ENCODE measurements at regions not wholly inside any gene's neighbourhood (a gene's known extent, or its start where the extent isn't known, plus 50 kb on each side); places are given as distances from the start of the nearest gene placed in this dataset.
"Not testable (repeated sequence)": the region's sequence is repeated elsewhere in the genome, so short reads cannot be mapped to it uniquely, and the experiment has no call there.

- DNase-seq: no peak
Measured at GRCh38 chr11:80281194-80281593, 840.4 kb upstream of the TENM4 start.

GRCh38 chr11:80280737-80281136 lies 839.9 kb upstream of the TENM4 start:
- no peak for DNase-seq

- DNase-seq: no peak
Measured at GRCh38 chr11:80261776-80262175, 820.9 kb upstream of the TENM4 start.

- DNase-seq: not testable (repeated sequence)
Measured at GRCh38 chr11:80257319-80258015, 816.6 kb upstream of the TENM4 start.

GRCh38 chr11:80255021-80255420 lies 814.2 kb upstream of the TENM4 start:
- no peak for DNase-seq

GRCh38 chr11:80241766-80242165 lies 800.9 kb upstream of the TENM4 start:
- no peak for DNase-seq

GRCh38 chr11:80240245-80240644 lies 799.4 kb upstream of the TENM4 start:
- DNase-seq: no peak

- DNase-seq: no peak
Measured at GRCh38 chr11:80239217-80239616, 798.4 kb upstream of the TENM4 start.

- no peak for DNase-seq
Measured at GRCh38 chr11:80227915-80228314, 787.1 kb upstream of the TENM4 start.

GRCh38 chr11:80214413-80214812 lies 773.6 kb upstream of the TENM4 start:
- no peak for DNase-seq

- DNase-seq: no peak
Measured at GRCh38 chr11:80211673-80212072, 770.8 kb upstream of the TENM4 start.

- no peak for DNase-seq
Measured at GRCh38 chr11:80204021-80204420, 763.2 kb upstream of the TENM4 start.

- no peak for DNase-seq
Measured at GRCh38 chr11:80196932-80197554, 756.2 kb upstream of the TENM4 start.

- no peak for DNase-seq
Measured at GRCh38 chr11:80196041-80196440, 755.2 kb upstream of the TENM4 start.

GRCh38 chr11:80194625-80195024 lies 753.8 kb upstream of the TENM4 start:
- no peak for DNase-seq

GRCh38 chr11:80194016-80194415 lies 753.2 kb upstream of the TENM4 start:
- DNase-seq: no peak

GRCh38 chr11:80188076-80188627 lies 747.3 kb upstream of the TENM4 start:
- DNase-seq: no peak

GRCh38 chr11:80186692-80187091 lies 745.9 kb upstream of the TENM4 start:
- no peak for DNase-seq

GRCh38 chr11:80182901-80183300 lies 742.1 kb upstream of the TENM4 start:
- DNase-seq: no peak

GRCh38 chr11:80173371-80174136 lies 732.7 kb upstream of the TENM4 start:
- DNase-seq: no peak

GRCh38 chr11:80168796-80169195 lies 728.0 kb upstream of the TENM4 start:
- DNase-seq: no peak

- no peak for DNase-seq
Measured at GRCh38 chr11:80167766-80168165, 726.9 kb upstream of the TENM4 start.

GRCh38 chr11:80165744-80166143 lies 724.9 kb upstream of the TENM4 start:
- DNase-seq: no peak

GRCh38 chr11:80163441-80163840 lies 722.6 kb upstream of the TENM4 start:
- DNase-seq: no peak
